HG03135 (cell line): ENCODE measurements at regions not wholly inside any gene's neighbourhood (a gene's known extent, or its start where the extent isn't known, plus 50 kb on each side); places are given as distances from the start of the nearest gene placed in this dataset.
"Not testable (repeated sequence)": the region's sequence is repeated elsewhere in the genome, so short reads cannot be mapped to it uniquely, and the experiment has no call there.

Source experiments
- ATAC-seq: cut with Tn5 transposase; IDR thresholded peaks from one replicate; pipeline ENCODE4 v1.9.1; 2021; ENCODE audit warnings: mild to moderate bottlenecking, moderate library complexity; ENCODE audit not compliant: unreplicated experiment

DNA sequence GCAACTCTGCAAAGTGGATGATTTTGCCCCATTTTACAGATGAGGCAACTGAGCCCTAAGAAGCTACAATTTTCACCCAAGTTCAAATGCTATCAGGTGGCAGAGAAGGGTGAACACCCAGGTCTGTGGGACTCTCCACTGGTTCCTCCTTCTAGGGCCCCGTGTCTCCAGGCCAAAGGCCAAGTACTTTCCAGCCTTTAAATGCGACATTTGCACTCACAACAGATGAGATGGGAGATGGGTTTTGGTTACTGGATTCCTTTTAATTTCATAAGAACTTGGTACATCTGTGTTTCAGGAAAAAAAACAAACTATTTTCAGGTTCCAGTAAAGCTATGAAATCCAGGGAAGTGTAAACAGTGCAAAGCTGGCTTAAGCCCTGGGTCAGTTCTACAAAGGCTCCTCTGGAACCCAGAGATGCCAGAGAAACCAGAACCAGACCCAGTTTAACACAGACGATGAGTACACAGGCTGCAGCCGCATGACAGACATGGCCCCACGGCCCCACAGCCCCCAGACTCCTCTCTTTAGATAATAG, 361.7 kb downstream of the ANAPC1 start:
- ATAC-seq: no peak

DNA sequence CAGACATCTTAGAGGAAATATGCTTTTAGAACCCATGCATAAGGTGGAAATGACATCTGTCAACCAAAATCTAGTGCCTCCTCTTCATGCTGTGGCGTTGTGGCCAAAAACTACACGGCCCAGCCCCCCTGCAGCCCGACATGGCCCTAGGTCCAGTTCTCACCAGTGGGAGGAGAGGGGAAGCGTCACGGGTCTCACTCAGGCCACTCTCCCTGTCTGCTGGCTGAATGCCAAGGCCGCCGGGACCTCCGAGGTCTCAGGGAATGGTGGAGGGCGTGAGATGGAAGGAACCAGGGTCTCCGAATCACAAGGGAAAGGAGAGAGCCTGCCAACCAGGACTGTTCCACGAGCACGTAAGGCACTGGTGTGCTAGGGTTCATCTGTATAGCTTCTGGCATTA, 361.0 kb downstream of the ANAPC1 start:
- no peak for ATAC-seq

DNA sequence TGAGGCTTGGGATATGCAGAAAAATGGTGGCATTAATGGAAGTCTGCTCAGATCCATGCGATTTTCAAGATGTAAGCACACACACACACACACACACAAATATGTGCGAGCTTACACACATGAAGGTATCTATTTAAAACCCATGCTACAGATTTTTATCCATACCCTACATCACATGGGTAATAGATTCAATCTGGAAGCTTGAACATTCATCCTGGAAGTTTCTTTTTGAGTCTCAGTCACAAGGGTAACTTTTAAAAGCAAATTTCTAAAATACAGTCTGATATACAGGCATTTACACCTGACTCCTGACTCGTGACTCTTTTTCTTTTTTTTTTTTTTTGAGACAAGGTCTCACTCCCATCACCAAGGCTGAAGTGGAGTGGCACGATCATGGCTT, 359.0 kb downstream of the ANAPC1 start:
- not testable (repeated sequence) for ATAC-seq

DNA sequence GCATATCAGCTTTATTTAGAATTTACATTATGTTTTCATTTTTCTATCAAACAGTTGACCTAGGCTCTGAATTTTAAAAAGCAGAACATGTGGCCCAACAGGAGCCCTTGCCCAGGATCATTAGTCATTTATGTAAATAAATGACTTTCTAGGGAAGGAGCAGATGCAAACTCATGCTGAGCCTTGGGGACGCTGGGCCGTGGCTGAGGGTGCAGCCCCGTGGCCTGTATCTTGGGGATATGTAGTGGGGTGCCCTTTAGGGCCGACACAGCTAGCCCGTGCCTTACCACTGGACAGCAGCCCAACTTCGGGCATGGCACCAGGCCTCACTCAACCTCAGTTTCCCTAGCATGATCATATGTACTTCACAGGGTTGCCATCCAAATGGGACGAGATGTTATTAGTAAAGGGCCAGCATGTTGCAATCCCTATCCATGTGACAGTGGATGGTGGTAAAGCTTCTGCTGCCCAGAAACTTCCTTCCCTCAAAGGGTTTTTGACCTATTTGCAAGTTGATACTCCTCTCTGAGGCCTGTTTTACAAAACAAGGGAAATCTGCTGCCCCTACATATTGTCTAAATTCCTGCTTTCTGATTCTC, 357.9 kb downstream of the ANAPC1 start:
- not testable (repeated sequence) for ATAC-seq

DNA sequence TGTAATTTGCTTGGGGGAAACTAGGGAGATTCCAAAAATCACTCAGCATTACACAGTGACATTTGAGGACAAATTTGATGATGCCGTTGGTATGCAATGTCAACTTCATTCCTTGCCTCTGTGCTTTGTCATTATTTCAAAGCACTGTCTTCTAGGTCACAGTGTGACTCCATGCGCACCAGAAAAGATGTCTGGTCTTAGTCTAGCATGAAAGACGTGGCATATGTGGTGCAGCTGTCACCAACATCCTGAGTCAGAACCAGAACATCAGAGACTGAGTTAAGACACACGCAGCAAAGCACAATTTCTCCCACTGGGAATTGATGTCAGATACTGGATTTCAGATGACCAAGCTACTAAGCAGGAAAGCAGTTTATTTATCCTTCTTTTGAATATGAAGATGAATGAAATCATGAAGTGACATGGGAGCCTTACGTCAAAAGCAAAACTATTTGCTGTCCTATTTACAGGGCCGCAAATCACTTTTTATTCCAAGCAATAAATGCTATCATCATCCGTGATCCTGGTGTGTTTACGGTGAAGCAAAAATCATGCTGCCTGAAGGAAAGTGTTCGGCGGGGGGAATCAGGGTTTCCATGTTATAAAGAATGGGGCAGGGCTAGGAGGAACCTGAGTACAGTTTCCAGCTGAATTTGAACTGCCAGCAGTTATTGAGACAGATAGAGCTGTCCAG, 356.1 kb downstream of the ANAPC1 start:
- not testable (repeated sequence) for ATAC-seq

DNA sequence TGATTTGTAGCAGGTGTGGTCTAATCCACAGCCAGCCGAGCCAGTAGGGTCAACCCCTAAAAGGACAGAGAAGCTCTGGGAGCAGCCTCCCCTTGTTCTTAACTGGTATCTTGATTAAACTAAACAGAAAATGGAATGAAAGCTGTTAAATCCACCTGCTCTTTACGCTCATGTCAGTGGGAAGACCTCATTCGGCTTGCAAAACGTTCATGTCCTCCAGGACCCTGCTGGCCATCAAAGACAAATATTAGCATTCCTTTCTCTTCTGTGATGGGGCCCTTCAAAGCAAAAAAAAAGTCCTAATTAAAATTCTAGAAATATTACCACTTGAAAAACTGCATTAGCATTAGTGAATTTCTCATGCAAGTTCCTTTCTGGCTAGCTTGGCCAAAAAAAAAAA, 355.0 kb downstream of the ANAPC1 start:
- not testable (repeated sequence) for ATAC-seq

DNA sequence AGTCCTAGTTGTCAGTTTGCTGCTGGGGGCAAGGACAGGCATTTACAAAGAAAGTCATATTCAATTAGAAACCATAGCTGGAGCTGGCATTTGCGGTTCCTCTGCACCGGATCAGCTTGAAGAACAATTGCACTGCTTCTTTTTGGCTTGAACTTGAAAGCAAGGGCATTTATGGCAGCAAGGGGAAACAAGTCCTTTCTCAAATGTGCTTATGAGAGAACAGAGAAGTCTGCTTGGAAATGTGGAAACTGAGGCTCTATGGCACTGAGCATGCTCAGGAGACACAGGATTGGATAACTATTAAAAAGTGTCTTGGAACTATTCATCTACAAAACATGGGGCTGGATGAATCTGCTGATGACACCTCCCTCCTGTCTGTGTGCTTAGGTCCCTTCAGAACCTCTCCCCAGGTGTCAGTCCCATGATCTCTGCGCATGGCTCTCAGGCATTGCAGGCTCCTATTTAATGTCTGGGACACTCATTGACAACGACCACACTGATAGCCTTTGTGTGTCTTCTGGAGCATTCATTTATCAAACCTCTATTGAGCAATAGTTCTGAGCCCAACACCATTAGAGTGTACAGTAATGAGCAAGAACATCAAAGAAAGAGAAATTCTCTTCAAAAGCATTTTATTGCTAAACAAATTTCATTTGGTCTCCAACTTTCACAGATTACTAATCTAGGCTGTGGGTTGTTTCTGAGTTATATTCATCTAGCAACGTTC, 353.6 kb downstream of the ANAPC1 start:
- not testable (repeated sequence) for ATAC-seq

DNA sequence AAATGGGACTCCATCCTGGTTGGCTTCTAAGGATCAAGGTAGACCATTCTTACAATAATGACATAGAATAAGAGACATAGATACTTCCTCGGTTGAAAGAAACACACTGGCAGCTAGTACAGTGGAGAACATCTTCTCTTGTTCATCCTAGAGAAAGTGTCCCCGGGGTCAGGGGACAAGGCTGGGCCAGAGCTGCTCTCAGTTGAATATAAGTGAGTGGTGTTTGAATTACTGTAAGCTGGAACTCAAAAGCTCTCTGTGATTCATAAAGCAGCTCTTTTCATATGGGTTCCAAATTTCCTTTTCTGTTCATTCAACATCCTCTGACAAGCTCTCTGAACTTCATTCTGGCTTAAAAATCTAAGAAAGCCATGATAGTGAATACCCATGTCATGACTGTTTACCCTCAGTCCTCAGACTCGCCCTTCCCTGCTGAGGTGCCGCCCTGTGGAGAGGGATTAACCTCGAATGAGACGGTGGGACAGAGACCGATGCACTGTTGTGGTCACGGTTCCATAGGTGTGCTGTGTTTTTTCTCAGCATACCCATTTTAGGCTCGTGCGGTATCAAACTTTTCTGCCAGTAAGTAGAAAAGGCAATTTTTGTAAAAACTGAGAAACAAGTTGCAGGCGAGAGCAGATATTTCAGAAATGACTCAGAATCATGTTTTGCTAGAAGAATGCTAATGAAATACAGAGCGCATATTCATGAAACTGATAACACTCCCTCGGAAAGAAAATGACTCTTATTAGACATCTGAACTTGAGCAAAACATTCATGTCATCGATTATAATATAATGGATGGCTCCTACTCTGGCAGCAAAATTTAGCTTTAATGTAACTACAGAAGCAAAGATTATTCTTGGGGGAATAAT, 351.1 kb downstream of the ANAPC1 start:
- ATAC-seq: not testable (repeated sequence)

DNA sequence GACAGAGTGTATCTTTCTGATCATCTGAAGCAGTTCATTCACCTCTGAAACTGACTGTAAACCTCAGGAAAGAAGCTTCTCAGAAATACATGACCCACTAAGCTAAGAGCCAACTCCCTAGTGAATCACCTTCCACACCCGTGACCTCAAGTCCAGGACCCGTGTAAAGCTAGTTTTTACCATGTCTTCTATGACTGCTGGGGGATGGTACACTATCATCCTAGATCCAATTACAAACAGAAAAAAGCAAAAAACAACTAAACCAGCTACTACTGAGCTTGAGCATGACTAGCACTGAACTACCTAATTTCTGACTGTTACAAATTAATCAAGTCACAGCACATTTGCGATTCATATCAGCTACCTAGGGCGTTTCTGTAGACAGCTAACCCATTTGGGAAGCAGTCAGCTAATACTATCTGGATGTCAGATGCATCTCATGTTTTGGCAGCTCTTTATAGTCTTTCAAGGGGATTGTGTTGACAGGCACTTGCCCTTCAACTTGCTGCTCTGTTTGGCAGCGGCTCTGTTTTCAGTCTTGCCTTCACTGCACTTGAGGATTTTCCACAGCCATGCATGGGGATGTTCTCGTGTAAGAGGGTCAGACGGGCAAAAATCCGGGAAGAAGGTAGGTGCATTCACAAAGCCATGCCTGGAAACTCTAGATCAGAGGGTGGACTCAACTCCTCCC, 350.3 kb downstream of the ANAPC1 start:
- ATAC-seq: not testable (repeated sequence)

DNA sequence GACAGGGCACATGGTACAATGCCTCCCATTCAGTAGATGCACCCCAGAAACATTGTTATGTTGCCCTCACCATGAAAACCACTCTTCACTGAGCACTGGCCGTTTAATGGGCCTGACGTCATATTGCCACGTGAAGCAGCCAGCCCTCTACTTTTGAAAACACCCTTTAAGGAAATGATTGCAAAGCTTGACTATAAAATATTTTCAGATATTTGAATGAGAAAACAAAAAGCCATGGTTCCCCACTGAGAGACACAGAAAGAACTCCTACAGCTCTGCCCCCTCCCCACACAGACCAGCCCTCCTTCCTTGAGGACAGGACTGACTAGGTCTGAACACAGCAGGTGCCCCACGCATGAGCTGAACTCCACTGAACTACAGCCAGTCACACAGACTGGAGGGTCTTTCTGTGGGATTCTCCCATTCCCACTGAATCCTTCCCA, 349.1 kb downstream of the ANAPC1 start:
- ATAC-seq: no peak

DNA sequence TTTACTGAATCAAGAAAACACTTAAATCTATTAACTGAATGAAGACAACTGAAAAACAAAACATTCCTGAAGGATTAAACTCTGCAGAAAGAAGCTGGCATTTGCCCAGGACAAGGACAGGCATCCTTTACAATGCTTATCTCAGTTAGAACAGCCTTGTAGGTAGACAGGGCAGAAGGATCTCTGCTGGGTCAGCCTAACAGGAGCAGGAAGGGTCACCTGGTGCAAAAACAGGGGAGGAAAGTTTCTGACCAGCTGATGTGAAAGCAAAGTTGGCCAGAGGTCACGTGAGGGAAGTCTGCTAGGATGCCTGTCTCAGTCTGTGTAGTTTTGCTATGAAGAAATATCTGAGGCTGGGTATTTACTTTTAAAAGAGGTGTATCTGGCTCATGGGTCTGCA, 348.6 kb downstream of the ANAPC1 start:
- no peak for ATAC-seq

DNA sequence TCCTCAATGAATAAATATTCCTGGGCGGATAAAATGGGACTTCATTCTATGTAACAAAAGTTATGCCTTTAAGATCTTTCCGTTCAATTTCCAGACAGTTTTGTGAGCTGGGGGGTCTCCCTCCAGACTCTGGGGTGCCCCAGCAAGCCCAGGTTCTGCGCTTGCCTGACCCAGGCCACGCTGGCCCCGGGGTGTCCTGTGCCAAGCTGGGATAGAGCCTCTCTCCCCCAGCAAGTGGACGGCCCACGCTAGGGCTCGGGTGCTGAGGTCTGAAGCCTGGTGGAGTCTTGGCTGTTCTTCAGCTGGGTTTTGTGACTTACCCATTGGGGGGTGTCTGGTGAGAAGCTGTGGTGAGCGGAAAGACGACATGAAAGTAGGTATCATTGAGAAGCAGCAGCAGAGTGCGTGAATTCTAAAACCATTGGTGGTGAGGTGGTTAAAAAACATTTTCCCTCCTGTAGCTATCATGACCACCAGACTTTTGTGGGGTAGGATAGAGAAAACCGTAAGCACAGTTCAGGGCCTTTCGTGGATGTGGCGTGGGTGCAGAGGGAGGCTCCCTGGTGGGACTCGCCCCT, 346.8 kb downstream of the ANAPC1 start:
- no peak for ATAC-seq

DNA sequence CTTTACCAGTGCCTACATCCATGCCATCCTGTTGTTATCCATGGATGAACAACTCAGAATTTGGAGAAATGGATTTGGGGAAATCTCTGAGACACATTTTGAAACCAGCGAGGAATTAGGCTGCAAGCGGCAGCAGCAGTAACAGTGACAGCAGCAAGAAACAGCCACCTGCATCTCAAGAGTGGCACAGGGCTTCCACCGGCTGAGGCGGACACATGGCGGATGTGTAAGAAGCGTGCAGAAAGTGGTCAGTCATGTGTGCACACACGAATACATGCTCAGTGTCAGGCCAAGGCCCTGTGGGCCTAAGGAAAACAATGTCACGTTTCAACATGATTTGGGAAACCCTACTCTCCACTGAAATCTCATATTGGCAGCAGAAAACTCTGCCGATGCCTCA, 344.0 kb downstream of the ANAPC1 start:
- ATAC-seq: not testable (repeated sequence)

DNA sequence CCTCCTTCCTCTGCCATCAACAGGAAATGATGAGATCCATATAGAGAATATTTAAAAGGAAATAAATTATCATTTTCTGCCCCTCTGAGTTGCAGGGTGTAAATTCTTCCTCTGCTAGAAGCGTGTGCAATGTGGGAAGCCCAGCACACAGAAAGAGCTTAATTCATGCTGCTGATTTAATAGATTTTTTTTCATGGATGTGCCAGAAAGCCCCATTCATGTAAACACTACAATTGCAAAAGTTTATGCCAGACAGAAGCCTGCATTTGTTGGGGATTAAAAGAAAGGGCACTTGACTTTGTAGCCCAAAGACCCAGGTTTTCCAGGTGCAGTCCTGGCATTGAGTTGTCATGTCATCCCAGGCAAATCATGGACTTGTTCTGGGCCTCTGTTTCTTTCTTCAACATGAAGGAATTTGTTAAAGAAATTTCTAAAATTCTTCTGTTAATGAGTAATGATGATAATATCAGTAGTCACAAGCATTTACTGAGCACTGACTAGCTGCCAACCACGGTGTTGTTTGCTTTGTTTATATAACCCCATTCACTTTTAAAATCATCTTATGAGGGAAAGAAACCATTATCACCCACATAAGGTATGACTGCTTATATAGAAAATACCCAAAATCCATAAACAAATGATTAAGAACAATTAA, 341.7 kb downstream of the ANAPC1 start:
- ATAC-seq: not testable (repeated sequence)

DNA sequence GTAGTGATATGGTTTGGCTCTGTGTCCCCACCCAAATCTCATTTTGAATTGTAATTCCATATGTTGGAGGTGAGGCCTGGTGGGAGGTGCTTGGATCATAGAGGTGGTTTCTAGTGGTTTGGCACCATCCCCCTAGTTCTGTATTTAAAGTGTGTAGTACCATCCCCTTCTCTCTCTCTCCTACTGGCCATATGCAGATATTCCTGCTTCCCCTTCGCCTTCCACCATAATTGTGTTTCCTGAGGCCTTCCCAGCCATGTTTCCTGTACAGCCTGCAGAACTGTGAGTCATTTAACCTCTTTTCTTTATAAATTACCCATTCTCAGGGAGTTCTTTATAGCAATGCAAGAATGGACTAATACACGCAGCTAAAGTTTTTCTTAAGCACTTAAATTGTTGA, 340.0 kb downstream of the ANAPC1 start:
- not testable (repeated sequence) for ATAC-seq

DNA sequence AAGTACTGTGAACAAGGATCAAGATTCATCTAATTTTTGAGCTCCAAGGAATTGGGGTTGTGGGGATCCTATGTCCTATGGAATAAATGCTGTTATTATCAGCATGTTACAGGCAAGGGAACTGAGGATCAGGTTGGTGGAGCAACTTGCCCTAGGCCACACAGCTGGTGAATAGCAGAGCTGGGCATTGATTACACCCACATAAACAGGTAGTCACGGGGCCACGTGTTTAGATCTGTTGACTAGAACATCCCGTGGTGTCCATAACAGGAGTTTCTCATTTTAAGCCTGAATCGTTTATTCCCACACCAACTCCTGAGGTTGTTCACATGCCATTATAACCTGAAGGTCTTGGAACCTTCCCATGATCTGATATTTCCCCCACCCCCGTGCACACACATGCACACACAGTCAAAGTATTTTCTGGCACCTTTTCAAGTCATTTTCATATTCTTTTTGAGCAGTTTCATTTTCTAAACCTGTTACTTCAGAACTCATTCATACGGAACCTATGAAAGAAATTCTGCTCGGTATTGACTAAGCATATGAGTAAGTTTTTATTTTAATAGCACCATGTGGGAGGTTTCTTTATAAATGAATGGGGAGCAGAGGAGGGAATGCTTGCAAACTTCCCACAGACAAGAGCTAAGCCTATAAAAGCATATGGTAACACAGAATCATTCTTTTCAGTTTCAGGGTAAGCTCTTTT, 338.1 kb downstream of the ANAPC1 start:
- not testable (repeated sequence) for ATAC-seq

DNA sequence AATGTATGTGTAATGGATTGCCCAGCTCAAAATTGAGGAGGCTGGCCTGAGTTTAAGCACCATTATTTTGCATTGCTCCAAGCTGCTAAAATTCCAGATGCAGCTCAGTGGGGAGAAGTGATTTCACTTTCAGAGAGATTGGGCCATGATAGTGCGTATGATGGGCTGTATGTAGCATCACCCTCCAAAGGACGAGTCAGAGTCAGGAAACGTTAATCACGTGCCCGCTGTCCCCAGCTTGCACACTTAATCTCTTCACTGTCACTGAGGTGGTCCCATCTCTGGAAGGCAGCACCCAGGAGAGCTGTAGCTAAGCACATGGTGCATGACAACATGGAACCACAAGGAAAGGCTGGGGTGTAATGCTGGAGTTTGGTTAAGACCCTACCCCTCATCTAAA, 337.4 kb downstream of the ANAPC1 start:
- not testable (repeated sequence) for ATAC-seq

DNA sequence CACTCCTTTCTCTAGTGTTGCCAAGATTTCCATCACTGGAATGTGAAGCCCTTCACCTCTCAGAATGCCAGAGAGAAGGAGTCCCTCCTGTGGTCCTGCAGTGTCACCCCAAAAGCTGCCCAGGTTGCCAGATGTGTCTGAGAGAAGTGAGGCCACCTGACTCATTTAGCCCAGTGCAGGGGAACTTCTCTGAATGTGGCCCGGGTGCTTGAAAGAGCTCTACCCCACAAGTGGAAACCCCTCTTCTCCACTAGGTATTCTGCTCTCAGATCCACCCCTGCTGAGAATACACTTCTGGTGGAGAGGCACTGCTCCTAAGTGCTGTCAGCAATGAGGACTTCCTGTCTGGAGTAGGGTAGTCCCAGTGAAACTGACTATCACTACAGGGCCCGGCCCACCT, 334.8 kb downstream of the ANAPC1 start:
- ATAC-seq: not testable (repeated sequence)

DNA sequence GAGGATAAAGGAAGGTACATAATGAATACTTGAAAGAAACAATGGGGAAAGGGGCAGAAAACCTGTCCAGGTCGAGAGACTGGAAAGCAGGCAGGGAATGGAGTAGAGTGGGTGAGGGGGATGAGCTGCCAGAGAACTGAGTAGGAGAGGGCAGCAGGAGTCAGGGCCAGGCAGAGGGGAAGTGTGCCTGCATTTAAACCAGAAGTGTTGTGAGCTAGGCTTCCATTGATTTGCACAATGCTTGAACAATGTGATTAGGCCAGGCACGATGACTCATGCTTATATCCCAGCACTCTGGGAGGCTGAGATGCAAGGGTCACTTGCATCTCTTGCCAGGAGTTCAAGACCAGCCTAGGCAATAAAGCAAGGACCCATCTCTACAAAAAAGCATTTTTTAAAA, 332.6 kb downstream of the ANAPC1 start:
- not testable (repeated sequence) for ATAC-seq
